ENCODE measurements at regions not wholly inside any gene's neighbourhood (a gene's known extent, or its start where the extent isn't known, plus 50 kb on each side); places are given as distances from the start of the nearest gene placed in this dataset.

GRCh38 chr22:47567126-47568090 is 805.0 kb downstream of the TBC1D22A start:
- DNase-seq (ENCODE audit: extremely low read depth in 1 of 2, low read depth in 1 of 2), result no peak

DNA sequence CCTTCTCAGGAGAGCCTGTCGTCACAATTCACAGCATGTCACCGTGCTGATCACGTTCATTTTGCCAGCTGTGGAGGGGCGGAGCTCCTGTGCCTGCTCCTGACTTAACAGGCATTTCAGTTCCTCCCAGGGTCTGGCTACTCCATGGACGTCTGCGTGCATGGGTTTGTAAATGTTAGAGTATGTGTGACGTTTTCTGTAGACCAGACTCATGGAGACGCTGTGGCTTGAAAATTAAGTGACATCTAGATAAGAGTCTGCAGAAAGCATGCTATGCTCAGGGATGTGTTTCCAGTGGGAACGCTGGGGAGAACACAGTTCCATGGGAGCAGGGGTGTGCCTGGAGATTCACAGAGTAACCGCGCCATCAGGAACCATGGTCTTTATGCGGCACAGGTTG is 804.0 kb downstream of the TBC1D22A start:
- no peak for DNase-seq (ENCODE audit: extremely low read depth in 1 of 2, low read depth in 1 of 2)

- no peak for DNase-seq (ENCODE audit: extremely low read depth in 1 of 2, low read depth in 1 of 2)
These were observed 803.2 kb downstream of the TBC1D22A start for GRCh38 chr22:47565607-47566006.

GRCh38 chr22:47564651-47565434 is 802.4 kb downstream of the TBC1D22A start:
- DNase-seq (ENCODE audit: extremely low read depth in 1 of 2, low read depth in 1 of 2), result no peak

DNA sequence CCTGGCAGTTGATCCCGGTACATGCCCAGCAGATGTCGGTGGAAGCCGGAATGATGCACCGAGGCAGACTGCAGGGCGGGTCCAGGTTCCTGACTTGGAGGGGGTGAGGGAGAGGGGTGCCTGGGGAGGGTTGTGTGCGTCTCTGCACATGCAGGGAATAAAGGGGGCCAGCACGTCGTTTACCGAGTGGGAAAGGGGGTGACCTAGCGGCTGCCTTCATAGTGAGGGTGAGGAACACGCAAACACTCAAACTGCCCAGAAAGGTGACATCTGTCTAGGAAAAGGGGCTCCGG is 801.7 kb downstream of the TBC1D22A start:
- no peak for DNase-seq (ENCODE audit: extremely low read depth in 1 of 2, low read depth in 1 of 2)

DNA sequence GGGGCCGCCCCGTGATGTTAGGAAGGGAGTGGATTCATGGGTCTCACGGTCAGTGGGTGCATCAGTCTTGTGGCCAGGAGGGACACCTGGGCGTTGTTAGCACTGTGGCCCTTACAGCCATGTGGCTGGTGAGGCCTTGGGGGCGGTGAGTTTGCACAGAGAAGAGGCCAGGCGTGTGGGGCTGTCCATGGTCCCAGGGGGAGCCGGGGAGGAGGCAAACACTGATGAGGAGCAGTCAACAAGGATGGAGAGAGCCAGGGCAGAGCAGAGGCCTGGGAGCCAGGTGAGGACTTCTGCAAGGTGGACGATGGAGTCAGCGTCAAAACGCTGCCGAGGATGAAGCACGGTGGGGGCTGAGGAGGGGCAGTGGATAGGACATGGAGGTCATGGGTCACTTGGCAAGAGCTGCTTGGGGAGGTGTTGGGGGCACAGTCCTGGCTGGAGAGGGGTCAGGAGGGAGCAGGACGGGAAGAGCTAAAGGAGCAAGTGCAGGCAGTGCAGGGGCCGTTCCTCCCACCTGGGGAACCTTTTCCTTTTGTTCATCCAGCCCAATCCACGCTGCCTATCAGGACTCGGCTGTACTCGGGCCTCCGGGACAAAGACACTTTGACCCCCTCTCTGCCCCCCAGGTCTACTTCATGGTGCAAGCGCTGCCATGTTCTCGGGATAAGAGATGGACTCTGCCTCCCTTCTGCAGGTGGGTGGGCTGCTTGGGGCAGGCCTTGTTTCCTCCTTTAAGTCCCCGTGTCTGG is 801.1 kb downstream of the TBC1D22A start:
- DNase-seq (ENCODE audit: extremely low read depth in 1 of 2, low read depth in 1 of 2), result no peak

DNA sequence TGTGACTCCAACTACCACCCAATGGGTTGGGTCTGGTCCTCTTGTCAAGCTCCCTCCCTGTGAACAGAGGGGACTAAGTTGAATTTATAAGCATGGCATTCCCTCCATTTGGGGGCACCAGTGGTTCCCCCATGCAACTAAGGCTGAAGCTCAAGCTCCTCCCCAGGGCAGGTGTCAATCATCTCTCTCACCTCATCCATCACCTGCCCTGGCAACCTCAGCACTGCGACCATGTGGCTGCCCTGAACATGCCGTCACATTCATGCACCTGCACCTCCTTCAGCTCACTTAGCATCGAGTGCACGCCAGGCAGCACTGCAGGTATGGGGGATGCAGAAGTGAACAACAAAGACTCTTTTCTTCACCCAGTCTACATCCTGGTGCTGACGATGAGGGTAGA is 799.3 kb downstream of the TBC1D22A start:
- no peak for DNase-seq (ENCODE audit: extremely low read depth in 1 of 2, low read depth in 1 of 2)

GRCh38 chr22:47561115-47561675 is 798.7 kb downstream of the TBC1D22A start:
- no peak for DNase-seq (ENCODE audit: extremely low read depth in 1 of 2, low read depth in 1 of 2)

GRCh38 chr22:47558828-47559700 is 796.6 kb downstream of the TBC1D22A start:
- DNase-seq (ENCODE audit: extremely low read depth in 1 of 2, low read depth in 1 of 2), result no peak

DNA sequence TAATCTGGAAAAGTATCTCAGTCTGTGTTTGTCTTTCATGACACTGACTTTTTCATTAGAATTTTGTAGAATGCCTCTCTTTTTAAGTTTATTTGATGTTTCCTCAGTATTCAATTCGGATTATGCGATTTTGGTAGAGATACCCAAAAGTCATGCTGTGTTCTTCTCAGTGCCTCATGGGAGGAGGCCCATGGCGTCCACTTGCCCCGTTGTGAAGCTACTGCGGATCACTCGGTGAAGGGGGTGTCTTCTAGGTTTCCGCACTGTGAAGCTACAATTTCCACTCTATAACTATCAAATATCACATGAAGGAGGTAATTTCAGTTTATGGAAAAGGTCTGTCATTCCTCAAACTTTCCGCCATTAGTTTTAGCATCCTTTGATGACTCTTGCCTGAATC is 794.0 kb downstream of the TBC1D22A start:
- no peak for DNase-seq (ENCODE audit: extremely low read depth in 1 of 2, low read depth in 1 of 2)

DNA sequence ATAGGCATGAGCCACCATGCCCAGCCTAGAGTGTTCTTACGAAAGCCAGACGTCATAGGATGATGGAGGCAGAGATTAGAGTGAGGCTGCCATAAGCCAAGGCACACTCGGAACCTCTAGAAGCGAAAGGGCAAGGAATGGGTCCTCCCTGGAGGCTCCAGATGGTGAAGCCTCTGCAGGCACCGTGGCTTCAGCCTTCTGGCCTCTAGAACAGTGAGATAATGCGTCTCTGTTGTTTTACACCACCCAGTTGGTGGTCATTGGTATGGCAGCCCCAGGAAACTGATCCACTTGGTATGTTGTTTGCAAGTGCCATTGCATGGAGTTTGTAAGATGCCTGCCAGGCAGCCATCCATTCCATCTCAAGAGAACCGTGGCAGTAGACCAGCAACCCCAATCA is 791.0 kb downstream of the TBC1D22A start:
- no peak for DNase-seq (ENCODE audit: extremely low read depth in 1 of 2, low read depth in 1 of 2)

- no peak for DNase-seq (ENCODE audit: extremely low read depth in 1 of 2, low read depth in 1 of 2)
These were observed 790.2 kb downstream of the TBC1D22A start for GRCh38 chr22:47552541-47553205.

DNA sequence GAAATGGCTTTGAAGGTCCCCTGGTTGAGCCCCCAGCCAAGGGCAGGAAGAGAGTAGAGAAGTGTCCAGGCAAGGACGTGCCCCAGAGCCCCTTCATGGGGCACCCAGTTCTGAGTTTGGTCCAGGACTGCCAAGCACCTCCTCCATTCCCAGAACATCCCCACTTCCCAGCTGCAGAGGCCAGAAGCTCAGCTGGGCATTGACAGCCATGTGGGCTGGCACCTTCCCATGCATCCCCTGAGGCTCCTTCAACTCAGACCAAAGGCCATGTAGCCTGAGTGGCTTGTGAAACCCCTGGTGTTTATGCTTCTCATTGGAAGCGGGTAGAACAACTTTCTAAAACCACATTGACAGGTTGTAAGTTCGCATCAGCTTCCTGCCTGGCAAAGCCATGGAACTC is 789.6 kb downstream of the TBC1D22A start:
- DNase-seq (ENCODE audit: extremely low read depth in 1 of 2, low read depth in 1 of 2), result no peak

- no peak for DNase-seq (ENCODE audit: extremely low read depth in 1 of 2, low read depth in 1 of 2)
These were observed 789.0 kb downstream of the TBC1D22A start for GRCh38 chr22:47551431-47551775.

DNA sequence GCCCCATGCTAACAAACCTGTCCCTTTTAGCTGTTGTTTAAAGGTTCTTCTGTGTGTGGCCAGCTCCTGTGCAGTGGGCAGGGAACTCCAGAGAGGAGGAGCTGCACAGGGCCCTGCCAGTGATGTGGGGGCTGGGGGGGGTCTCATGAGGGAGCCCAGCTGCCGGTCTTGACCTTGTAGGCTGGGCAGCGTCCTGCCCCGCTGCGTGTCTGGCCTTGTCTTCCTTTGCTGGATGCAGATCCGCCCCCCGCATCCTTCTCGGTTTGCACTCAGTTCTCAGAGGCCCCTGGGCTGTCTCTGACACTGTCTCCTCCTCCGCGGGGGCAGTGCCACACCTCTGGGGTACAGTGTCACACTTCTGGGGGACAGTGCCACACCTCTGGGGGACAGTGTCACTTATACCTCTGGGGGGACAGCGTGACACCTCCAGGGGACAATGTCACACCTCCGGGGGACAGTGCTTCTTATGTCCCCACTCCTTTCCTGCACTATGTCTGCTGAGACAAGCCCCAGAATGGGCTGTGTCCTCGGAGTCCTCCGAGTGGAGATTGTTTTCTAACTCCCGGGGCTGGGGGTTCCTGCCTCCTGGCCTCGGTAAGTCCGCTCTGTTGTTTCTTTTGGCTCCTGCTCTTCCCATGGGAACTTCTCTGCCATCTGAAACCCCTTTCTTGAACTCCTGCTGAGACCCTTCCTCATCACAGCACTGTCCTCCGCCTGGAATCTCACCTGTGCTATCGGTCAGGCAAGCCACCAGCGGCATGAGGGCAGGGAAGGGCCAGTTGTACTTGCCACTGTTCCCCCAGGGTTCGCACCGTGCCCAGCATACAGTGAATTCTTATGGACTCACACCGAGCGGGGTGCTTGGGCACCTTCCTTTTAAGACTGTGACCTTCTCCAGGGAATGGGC is 788.3 kb downstream of the TBC1D22A start:
- no peak for DNase-seq (ENCODE audit: extremely low read depth in 1 of 2, low read depth in 1 of 2)

- no peak for DNase-seq (ENCODE audit: extremely low read depth in 1 of 2, low read depth in 1 of 2)
These were observed 787.4 kb downstream of the TBC1D22A start for GRCh38 chr22:47549741-47550340.

- DNase-seq (ENCODE audit: extremely low read depth in 1 of 2, low read depth in 1 of 2), result no peak
These were observed 786.7 kb downstream of the TBC1D22A start for GRCh38 chr22:47548953-47549740.
